Panc1 (cell line): ENCODE measurements at regions not wholly inside any gene's neighbourhood (a gene's known extent, or its start where the extent isn't known, plus 50 kb on each side); places are given as distances from the start of the nearest gene placed in this dataset.

Experiments used
- ATAC-seq: fragments of 200-7000 bp; cut with Tn5 transposase; 2 replicates; pipeline ENCODE4 v1.9.1; 2020; ENCODE audit warnings: mild to moderate bottlenecking, moderate library complexity
- BruUV-seq: library from RNA; stranded (reverse); fragments of 400-500 nt; replicated peaks from 2 replicates; lab custom pipeline; 2021; lab: Mats Ljungman, UMichigan
- CTCF ChIA-PET: fragments of 300-600 bp; sonication (Branson Sonifier 250); formaldehyde crosslinking; loops from one replicate; lab custom pipeline; 2022; ENCODE audit warnings: antibody characterized with exemption; lab: Charles Lee
- POLR2A ChIA-PET: fragments of 300-600 bp; sonication (Branson Sonifier 250); formaldehyde crosslinking; loops from one replicate; lab custom pipeline; 2022; ENCODE audit warnings: antibody characterized with exemption; lab: Charles Lee
- DNase-seq: peaks from one replicate; pipeline ENCODE4 v3.0.0-alpha.2; 2010; ENCODE audit warnings: low read depth, low spot score
- H3K27ac ChIP-seq: 2 replicates; pipeline ENCODE4 v1.5.1; 2011; ENCODE audit warnings: mild to moderate bottlenecking, low read length, inconsistent platforms
- H3K27me3 ChIP-seq: fragments of 200-500 bp; sonication (Bioruptor generic); 2 replicates; pipeline ENCODE4 v1.6.0; 2014; ENCODE audit warnings: low read length, inconsistent platforms; ENCODE audit not compliant: control insufficient read depth, insufficient read depth
- H3K36me3 ChIP-seq: fragments of 200-500 bp; sonication (Bioruptor generic); 2 replicates; pipeline ENCODE4 v1.5.1; 2014; ENCODE audit warnings: inconsistent platforms, mild to moderate bottlenecking, low read length, moderate library complexity; ENCODE audit not compliant: control insufficient read depth, insufficient read depth
- H3K4me1 ChIP-seq: 2 replicates; pipeline ENCODE4 v1.5.1; 2011; ENCODE audit warnings: inconsistent platforms, mild to moderate bottlenecking, low read length, moderate library complexity; ENCODE audit not compliant: control insufficient read depth, insufficient read depth
- H3K4me3 ChIP-seq, 2 experiments: 2 replicates each; pipeline ENCODE4 v1.5.1; 2011 to 2012; ENCODE audit warnings: low read depth in 2 of 2, low read length in 2 of 2, mild to moderate bottlenecking in 2 of 2, inconsistent platforms in 1 of 2, moderate library complexity in 1 of 2
- H3K9me3 ChIP-seq: fragments of 200-500 bp; sonication (Bioruptor generic); 2 replicates; pipeline ENCODE4 v1.5.1; 2014; ENCODE audit warnings: low read depth, mild to moderate bottlenecking, inconsistent platforms, low read length, moderate library complexity; ENCODE audit not compliant: control insufficient read depth, insufficient read depth
- POLR2AphosphoS5 ChIP-seq: IDR thresholded peaks from 2 replicates; pipeline ENCODE4 v1.6.1; 2012; ENCODE audit warnings: mild to moderate bottlenecking, low read depth, low read length, moderate library complexity
- SIN3A ChIP-seq: IDR thresholded peaks from 2 replicates; pipeline ENCODE4 v1.6.1; 2012; ENCODE audit warnings: low read depth, mild to moderate bottlenecking, low read length, moderate library complexity, borderline replicate concordance; ENCODE audit not compliant: insufficient read depth
- TCF7L2 ChIP-seq: IDR thresholded peaks from 2 replicates; pipeline ENCODE4 v1.6.1; 2011; ENCODE audit warnings: mild to moderate bottlenecking, low read depth, low read length, inconsistent platforms
- in situ Hi-C: cut with HindIII; loops from 2 replicates; pipeline ENCODE4 v1.10.0; 2016; ENCODE audit warnings: low sequenced_read_pairs, low pct_unique_long_range_greater_than_20kb
- intact Hi-C: fragments of 100-400 bp; cut with micrococcal nuclease; formaldehyde crosslinking; loops from one replicate; pipeline ENCODE4 v1.10.0; 2022; ENCODE audit not compliant: unreplicated experiment
- TF ChIP-seq, protein P1 (sequence below), 2 experiments: IDR thresholded peaks; 2 replicates each; pipeline ENCODE4 v1.6.1; 2011 to 2012; ENCODE audit warnings: low read depth in 2 of 2, control low read depth in 1 of 2, low read length in 1 of 2, mild to moderate bottlenecking in 1 of 2, moderate library complexity in 1 of 2; ENCODE audit not compliant: insufficient read depth in 1 of 2
- TF ChIP-seq, protein P2 (sequence below): fragments of 450-650 bp; IDR thresholded peaks from 2 replicates; pipeline ENCODE4 v1.5.1; 2017; ENCODE audit warnings: mild to moderate bottlenecking

DNA sequence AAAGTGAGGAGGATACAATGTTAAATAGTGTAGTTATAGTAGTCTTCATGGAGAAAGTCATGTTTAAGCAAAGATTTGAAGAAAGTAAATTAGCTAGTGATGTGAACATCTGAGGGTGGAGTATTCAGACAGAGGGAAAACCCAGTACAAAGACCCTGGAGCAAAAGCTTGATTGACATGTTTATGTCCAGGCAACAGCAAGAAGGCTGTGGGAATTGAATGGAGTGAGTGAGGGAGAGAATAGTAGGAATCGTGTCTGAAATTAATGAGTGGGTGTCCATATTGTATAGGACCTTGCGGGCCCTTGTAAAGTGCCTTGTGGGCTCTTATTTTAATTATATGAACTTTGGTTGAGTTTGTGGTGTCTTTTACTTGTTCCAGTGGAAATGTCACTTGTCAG, 424.1 kb upstream of the KIRREL3 start:
- Histone ChIP-seq H3K4me3 (no peak overlapping the region), H3K9me3 (no peaks in the 10 kb centered on the region), H3K27ac (no peak overlapping the region), H3K36me3 (no peaks in the 10 kb centered on the region), H3K27me3 (no peaks in the 10 kb centered on the region), H3K4me1 (no peaks in the 10 kb centered on the region)
- no peak for ATAC-seq
- no peak for DNase-seq
- CTCF ChIA-PET: no interaction called here
- in situ Hi-C loops: no loop called here
- BruUV-seq: no TSS peak
- POLR2A ChIA-PET: no interaction called here
- TF ChIP-seq, protein P1, sequence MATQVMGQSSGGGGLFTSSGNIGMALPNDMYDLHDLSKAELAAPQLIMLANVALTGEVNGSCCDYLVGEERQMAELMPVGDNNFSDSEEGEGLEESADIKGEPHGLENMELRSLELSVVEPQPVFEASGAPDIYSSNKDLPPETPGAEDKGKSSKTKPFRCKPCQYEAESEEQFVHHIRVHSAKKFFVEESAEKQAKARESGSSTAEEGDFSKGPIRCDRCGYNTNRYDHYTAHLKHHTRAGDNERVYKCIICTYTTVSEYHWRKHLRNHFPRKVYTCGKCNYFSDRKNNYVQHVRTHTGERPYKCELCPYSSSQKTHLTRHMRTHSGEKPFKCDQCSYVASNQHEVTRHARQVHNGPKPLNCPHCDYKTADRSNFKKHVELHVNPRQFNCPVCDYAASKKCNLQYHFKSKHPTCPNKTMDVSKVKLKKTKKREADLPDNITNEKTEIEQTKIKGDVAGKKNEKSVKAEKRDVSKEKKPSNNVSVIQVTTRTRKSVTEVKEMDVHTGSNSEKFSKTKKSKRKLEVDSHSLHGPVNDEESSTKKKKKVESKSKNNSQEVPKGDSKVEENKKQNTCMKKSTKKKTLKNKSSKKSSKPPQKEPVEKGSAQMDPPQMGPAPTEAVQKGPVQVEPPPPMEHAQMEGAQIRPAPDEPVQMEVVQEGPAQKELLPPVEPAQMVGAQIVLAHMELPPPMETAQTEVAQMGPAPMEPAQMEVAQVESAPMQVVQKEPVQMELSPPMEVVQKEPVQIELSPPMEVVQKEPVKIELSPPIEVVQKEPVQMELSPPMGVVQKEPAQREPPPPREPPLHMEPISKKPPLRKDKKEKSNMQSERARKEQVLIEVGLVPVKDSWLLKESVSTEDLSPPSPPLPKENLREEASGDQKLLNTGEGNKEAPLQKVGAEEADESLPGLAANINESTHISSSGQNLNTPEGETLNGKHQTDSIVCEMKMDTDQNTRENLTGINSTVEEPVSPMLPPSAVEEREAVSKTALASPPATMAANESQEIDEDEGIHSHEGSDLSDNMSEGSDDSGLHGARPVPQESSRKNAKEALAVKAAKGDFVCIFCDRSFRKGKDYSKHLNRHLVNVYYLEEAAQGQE (IDR thresholded peaks at IDR 0.05; ENCODE audit: insufficient read depth in 1 of 2, low read depth in 2 of 2, low read length in 1 of 2): no peak
- TF ChIP-seq TCF7L2: no peak
- no peak for TF ChIP-seq SIN3A
- no peak for TF ChIP-seq POLR2AphosphoS5
- TF ChIP-seq, protein P2, sequence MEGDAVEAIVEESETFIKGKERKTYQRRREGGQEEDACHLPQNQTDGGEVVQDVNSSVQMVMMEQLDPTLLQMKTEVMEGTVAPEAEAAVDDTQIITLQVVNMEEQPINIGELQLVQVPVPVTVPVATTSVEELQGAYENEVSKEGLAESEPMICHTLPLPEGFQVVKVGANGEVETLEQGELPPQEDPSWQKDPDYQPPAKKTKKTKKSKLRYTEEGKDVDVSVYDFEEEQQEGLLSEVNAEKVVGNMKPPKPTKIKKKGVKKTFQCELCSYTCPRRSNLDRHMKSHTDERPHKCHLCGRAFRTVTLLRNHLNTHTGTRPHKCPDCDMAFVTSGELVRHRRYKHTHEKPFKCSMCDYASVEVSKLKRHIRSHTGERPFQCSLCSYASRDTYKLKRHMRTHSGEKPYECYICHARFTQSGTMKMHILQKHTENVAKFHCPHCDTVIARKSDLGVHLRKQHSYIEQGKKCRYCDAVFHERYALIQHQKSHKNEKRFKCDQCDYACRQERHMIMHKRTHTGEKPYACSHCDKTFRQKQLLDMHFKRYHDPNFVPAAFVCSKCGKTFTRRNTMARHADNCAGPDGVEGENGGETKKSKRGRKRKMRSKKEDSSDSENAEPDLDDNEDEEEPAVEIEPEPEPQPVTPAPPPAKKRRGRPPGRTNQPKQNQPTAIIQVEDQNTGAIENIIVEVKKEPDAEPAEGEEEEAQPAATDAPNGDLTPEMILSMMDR: no peak
- intact Hi-C loops: no loop called here

DNA sequence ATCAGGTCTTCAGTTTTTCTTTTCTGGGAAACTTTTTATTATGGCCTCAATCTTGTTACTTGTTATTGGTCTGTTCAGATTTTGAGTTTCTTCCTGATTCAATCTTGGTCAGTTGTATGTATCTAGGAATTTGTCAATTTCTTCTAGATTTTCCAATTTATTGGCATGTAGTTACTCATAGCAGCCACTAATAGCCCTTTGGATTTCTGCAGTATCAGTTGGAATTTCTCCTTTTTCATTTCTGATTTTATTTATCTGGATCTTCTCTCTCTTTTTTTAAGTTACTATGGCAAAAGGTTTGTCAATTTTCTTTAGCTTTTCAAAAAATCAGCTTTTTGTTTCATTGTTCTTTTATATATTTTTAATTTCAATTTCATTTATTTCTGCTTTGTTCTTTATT, 419.6 kb upstream of the KIRREL3 start:
- ChIA-PET CTCF (no interaction called here), POLR2A (no interaction called here)
- Histone ChIP-seq H3K4me1 (no peaks in the 10 kb centered on the region), H3K9me3 (no peaks in the 10 kb centered on the region), H3K27me3 (no peaks in the 10 kb centered on the region), H3K36me3 (no peaks in the 10 kb centered on the region), H3K27ac (no peak overlapping the region), H3K4me3 (no peak overlapping the region)
- no TSS peak for BruUV-seq
- in situ Hi-C loops: no loop called here
- DNase-seq: no peak
- intact Hi-C loops: no loop called here
- ATAC-seq: no peak
- TF ChIP-seq TCF7L2 (no peak), POLR2AphosphoS5 (no peak), SIN3A (no peak)
- TF ChIP-seq, protein P1 (IDR thresholded peaks at IDR 0.05; ENCODE audit: insufficient read depth in 1 of 2, low read depth in 2 of 2, low read length in 1 of 2): no peak
- TF ChIP-seq, protein P2: no peak
